GM21717 (cell line): ENCODE measurements at regions not wholly inside any gene's neighbourhood (a gene's known extent, or its start where the extent isn't known, plus 50 kb on each side); places are given as distances from the start of the nearest gene placed in this dataset.
"Not testable (repeated sequence)": the region's sequence is repeated elsewhere in the genome, so short reads cannot be mapped to it uniquely, and the experiment has no call there.

Experiments used
- ATAC-seq: cut with Tn5 transposase; IDR thresholded peaks from one replicate; pipeline ENCODE4 v1.9.1; 2021; ENCODE audit warnings: mild to moderate bottlenecking, moderate library complexity; ENCODE audit not compliant: unreplicated experiment

DNA sequence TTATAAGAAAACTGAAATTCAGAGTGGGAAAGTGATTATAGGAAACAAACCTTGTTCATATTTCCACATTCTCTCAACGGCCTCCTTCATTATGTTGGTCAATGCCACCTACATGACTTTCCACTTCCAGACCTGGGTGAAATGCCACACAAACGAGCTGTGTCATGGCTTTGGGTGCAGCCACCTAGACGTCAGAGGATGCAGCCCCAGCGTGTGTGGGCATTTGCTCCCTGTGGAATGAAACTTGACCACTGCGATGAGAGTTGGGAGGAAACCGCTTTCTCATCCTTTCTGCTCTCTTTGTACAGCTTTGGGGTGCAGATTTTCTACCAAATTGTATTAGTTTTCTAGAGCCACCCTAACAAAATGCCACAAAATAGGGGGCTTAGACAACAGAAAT lies 291.0 kb downstream of the CYRIA start:
- no peak for ATAC-seq

DNA sequence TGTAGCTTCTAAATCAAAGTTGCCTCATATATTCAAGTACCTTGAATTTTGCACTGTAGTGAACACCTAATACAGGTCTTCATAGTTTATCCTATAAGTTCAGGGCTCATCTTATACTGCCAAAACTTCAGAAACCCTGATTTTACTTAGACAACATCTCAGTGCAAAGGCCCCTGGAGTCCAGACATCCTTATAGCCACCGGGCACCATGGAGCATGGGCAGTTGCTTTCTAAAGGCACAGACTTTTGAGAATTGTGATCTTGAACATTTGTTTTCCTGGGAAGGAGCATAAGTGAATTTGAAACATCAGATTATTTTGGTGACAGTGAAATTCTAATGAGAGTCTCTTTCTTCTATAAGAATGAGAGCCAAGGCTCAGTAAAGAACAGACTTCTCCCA lies 292.3 kb downstream of the CYRIA start:
- no peak for ATAC-seq

- ATAC-seq = no peak
Observed at GRCh38 chr2:16371751-16372150, 293.9 kb downstream of the CYRIA start.

- ATAC-seq = no peak
Observed at GRCh38 chr2:16368951-16369350, 296.7 kb downstream of the CYRIA start.

- ATAC-seq = no peak
Observed at GRCh38 chr2:16368328-16368727, 297.3 kb downstream of the CYRIA start.

GRCh38 chr2:16365366-16365765 lies 300.3 kb downstream of the CYRIA start:
- no peak for ATAC-seq

DNA sequence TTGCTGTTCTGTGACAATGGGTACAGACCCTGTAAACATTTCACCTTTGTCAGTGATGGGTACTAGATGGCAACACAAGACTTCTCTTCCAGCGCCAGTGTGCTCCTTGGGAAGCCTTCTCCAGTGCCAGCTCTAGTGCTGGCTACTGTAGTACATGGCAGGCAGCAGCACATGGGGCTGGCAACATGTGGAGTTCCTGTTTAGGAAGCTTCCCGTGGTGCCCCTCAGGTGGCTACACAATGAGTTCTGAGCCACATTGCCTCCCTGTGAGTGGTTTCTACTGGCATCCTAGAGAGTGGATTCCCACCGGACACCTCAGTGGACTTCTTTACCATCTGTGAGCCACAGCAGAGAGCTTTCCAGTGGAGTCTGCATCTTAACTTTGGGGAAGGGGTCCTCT lies 302.1 kb downstream of the CYRIA start:
- ATAC-seq = no peak

DNA sequence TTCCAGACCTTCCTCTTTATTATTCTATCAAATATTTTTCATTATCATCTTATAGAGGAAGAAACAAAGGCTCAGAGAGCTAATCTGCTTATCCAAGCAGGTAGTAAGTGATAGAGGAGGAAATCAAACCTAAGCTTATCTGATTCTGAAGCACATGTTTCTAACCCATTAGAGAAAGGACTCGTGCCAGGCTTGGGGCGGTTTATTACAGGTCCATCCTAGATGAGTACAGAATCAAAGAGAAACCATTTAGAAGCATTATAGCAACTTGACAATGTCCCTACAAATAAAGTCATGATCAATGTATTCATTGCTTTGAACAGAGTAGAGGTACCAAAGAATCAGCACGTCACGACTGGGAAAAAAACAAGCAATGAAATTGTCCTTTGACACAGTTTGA lies 303.0 kb downstream of the CYRIA start:
- no peak for ATAC-seq

DNA sequence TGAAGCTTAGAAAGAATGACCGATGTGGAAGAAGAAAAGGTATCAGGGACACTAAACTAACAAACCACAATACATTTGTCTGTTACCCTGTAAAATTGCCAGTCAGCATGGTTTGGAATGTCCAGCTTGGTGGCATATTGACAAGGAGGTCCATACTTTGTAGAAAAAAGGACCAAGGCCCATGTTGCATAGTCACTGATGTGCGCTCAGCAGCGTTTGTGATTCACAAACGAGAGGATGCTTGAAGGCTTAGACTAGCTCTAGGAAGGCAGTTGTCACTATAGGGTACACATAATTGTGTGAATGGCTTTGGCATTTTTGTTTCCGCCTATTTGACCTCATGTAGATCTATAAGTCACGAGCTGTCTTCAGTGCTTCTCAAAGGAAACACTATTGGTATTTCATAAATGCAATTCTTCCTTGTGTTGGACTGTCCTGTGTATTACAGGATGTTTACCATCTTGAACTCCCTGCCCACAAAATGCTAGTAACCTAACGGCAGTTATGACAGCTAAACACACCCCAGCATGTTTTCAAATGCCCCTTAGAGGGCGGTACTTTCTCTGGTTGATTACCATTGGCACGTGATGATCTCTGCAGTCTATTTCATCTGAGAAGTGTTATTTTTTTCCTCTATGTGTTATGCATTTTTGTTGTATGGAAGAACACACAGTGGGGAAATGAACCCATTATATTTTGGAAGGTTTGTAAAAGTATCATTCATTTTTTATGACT lies 304.2 kb downstream of the CYRIA start:
- ATAC-seq = no peak

DNA sequence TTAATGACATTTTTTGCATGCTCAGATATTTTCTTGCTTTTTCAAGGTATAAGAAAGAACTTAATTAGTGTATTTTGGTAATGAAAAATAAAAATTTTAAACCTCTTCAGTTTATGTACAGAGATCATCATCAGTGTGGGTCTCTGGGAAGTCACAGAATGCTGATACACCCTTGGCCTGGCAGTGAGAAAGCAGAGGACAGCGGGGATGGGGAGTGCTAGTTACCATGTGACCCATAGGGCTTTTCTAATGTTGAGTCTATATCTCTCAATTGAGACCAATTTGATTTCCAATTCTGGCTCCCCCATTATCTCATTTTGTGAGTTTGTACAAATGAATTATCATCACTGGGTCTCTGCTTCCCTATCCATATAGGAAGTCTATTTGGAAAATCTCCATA lies 305.7 kb downstream of the CYRIA start:
- ATAC-seq = no peak

GRCh38 chr2:16357188-16357587 lies 308.4 kb downstream of the CYRIA start:
- ATAC-seq = no peak

GRCh38 chr2:16351541-16351940 lies 314.1 kb downstream of the CYRIA start:
- ATAC-seq = no peak

DNA sequence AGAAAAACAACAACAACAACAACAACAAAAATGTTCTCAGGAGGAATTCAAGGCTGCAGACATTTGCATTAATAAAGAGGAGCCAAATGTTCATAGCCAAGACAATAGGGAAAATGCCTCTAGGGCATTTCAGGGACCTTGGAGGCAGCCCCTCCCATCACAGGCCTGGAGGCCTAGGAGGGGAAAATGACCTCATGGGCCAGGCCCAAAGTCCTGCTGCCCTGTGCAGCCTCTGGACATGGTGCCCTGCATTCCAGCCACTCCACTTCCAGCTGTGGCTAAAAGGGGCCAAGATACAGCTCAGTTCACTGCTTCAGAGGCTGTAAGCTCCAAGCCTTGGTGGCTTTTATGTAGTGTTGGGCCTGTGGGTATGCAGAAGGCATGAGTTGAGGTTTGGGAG lies 314.5 kb downstream of the CYRIA start:
- no peak for ATAC-seq

DNA sequence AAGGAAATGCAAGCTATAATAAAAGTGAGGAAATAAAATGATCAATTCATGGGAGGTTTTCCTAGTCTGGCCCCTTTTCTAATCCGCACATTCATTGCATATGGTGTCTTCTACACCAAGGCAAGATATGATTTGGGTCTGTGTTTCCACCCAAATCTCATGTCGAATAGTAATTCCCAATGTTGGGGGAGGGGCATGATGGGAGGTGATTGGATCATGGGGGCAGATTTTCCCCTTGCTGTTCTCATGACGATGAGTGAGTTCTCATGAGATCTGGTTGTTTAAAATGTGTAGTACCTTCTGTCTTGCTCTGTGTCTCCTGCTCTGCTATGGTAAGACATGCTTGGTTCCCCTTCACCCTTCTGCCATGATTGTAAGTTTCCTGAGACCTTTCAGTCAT lies 315.4 kb downstream of the CYRIA start:
- ATAC-seq = no peak

DNA sequence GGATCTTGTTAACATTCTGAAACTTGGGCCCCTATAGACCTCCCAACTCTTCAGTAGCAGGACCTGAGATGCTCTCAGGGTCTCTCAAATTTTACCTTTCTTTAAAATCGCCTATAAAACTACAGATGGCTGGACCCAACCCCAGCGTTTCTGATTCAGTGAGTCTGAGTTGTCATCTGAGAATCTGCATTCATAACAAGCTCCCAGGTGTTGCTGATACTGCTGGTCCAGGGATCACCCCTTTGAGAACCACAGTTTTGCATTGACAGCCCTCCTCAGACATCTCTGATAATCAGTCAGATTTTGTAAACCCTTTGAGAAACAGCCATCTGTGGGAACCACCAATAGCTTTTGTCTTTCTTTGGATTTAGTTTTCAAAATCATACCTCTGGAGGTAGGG lies 315.8 kb downstream of the CYRIA start:
- no peak for ATAC-seq

DNA sequence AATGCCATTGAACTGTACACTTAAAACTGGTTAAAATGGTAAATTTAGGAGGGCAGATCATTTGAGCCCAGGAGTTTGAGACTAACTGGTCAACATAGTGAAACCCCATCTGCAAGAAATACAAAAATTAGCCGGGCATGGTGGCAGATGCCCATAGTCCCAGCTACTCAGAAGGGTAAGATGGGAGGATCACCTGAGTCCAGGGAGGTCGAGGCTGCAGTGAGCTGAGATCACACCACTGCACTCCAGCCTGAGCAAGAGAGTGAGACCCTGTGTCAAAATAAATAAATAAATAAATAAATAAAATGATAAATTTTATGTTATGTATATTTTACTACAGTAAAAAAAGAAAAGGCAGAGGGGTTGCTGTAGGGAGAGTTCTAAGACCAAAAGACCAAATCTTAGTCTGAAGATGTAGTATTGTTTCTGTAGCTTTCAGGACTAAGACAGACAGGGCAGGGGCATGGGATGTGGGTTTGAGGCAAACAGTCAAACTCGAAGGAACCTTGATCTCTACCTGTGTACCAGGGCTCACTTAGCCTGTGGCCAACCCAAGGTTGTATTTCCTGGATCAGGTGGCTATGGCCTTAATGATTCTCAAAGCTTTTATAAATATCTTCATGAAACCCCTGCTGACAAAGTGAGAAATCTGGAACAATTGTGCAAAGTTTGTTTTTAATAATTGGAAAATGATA lies 316.7 kb downstream of the CYRIA start:
- no peak for ATAC-seq

DNA sequence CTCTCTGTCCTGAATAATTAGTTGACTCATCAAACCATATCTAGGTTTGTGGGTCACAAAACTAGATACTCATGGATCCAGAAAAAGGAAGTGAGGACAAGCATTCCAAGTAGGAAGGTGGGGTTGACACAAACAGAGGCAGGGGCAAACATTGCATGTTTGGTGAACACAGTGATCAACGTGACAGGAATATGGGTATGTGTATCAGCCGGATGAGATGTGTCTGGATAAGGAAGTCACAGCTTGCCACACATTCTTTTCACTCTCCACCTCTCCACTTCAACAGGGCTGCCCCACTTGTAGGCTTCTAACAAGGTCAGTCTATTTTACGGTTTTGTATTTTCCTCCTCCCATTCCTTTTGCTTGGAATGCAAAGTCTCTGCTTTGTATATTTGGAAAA lies 319.0 kb downstream of the CYRIA start:
- ATAC-seq = no peak

DNA sequence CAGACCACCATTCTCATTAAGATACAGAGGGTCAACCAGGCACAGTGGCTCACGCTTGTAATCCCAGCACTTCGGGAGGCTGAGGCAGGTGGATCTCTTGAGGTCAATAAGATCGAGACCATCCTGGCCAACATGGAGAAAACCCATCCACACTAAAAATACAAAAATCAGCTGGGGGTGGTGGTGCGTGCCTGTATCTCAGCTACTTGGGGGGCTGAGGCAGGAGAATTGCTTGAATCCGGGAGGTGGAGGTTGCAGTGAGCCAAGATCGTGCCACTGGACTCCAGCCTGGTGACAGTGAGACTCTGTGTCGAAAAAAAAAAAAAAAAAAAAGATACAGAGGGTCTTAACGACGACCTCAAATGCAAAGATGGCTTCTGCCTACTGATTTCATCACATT lies 320.4 kb downstream of the CYRIA start:
- ATAC-seq = not testable (repeated sequence)

DNA sequence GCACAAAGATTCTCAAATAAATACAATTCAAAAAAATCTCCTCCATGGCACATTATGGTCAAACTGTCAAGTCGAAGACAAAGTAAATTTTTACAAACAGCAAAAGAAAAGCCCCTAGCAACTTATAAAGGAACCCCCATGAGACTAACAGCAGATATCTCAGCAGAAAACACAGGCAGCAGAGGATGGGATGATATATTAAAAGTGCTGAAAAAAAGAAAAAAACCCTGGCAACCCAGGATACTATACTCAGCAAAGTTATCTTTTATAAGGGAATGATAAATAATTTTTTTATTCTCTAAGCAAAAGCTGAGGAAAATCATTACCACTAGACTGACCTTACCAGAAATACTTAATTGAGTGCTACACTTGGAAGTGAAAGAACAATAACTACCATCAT lies 326.4 kb downstream of the CYRIA start:
- ATAC-seq = no peak

DNA sequence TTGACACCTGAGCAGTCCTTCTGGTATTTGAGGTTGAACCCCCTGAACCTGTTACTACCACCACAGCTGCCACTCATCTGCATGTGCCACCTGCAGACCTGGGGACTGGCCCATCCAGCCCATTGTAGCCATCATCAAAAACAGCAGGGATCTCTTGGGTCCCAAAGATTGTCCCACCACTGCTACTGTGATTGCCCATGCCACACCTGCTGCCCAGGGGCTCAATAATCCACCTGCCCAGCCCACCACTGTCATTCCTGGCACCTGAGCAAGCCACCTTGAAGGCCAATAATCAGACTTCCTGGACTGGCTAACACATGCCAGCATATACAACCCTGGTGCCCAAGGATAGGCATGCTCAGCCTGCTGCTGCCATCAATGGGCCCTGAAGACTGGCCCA lies 327.6 kb downstream of the CYRIA start:
- no peak for ATAC-seq

DNA sequence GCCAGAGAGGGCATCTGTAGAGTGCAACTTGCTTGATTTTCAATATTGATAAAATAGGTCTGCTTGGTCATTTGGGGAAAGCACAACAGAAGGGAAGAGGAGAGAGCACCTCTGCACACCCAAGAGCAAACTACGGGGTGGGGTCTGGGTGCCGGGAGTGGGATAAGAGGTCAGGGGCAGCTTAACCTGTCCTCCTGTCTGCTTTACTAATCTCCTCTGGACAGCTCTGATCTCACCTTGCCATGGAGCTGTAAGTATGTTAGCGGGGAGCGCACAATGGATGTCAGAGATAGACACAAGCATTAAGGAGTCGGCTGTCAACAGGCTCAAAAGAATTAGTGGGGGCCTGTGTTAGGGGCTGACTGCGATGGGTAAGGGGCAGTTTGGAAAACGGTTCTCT lies 328.7 kb downstream of the CYRIA start:
- no peak for ATAC-seq

GRCh38 chr2:16336491-16336890 lies 329.1 kb downstream of the CYRIA start:
- no peak for ATAC-seq

- no peak for ATAC-seq
Observed at GRCh38 chr2:16335947-16336346, 329.7 kb downstream of the CYRIA start.
